ENCODE measurements at regions not wholly inside any gene's neighbourhood (a gene's known extent, or its start where the extent isn't known, plus 50 kb on each side); places are given as distances from the start of the nearest gene placed in this dataset.

- Mint-ChIP-seq H3K27ac (no peak overlapping the region), H3K36me3 (ENCODE audit: insufficient read depth) (no peaks in the 10 kb centered on the region), H3K4me1 (ENCODE audit: low read depth) (no peaks in the 10 kb centered on the region), H3K27me3 (peaks cover 39% of the 10 kb centered on the region), H3K9me3 (ENCODE audit: low read depth) (no peaks in the 10 kb centered on the region), H3K4me3 (ENCODE audit: low read depth) (no peak overlapping the region)
- TF ChIP-seq CTCF (IDR thresholded peaks at IDR 0.05; ENCODE audit: unreplicated experiment), result no peak
- no peak for DNase-seq (ENCODE audit: low spot score, unreplicated experiment)
These were observed 251.0 kb upstream of the IRX1 start for GRCh38 chr5:3344671-3345070.

- H3K36me3 Mint-ChIP-seq (ENCODE audit: insufficient read depth), result no peaks in the 10 kb centered on the region
- no peak for TF ChIP-seq CTCF (IDR thresholded peaks at IDR 0.05; ENCODE audit: unreplicated experiment)
- no peak overlapping the region for H3K27ac Mint-ChIP-seq
- no peak for DNase-seq (ENCODE audit: low spot score, unreplicated experiment)
- H3K4me1 Mint-ChIP-seq (ENCODE audit: low read depth), result no peaks in the 10 kb centered on the region
- H3K9me3 Mint-ChIP-seq (ENCODE audit: low read depth), result no peaks in the 10 kb centered on the region
- H3K4me3 Mint-ChIP-seq (ENCODE audit: low read depth), result no peak overlapping the region
- H3K27me3 Mint-ChIP-seq, result peaks cover 45% of the 10 kb centered on the region
These were observed 251.7 kb upstream of the IRX1 start for GRCh38 chr5:3343911-3344310.

GRCh38 chr5:3343211-3343610, 252.4 kb upstream of the IRX1 start:
- Mint-ChIP-seq H3K4me3 (ENCODE audit: low read depth) (no peak overlapping the region), H3K27ac (no peak overlapping the region), H3K4me1 (ENCODE audit: low read depth) (no peaks in the 10 kb centered on the region), H3K36me3 (ENCODE audit: insufficient read depth) (no peaks in the 10 kb centered on the region), H3K27me3 (peaks cover 49% of the 10 kb centered on the region), H3K9me3 (ENCODE audit: low read depth) (no peaks in the 10 kb centered on the region)
- DNase-seq (ENCODE audit: low spot score, unreplicated experiment), result no peak
- no peak for TF ChIP-seq CTCF (IDR thresholded peaks at IDR 0.05; ENCODE audit: unreplicated experiment)

- no peak for DNase-seq (ENCODE audit: low spot score, unreplicated experiment)
- Mint-ChIP-seq H3K9me3 (ENCODE audit: low read depth) (no peaks in the 10 kb centered on the region), H3K36me3 (ENCODE audit: insufficient read depth) (no peaks in the 10 kb centered on the region), H3K27ac (no peak overlapping the region), H3K4me3 (ENCODE audit: low read depth) (no peak overlapping the region), H3K27me3 (peaks cover 49% of the 10 kb centered on the region), H3K4me1 (ENCODE audit: low read depth) (no peaks in the 10 kb centered on the region)
- TF ChIP-seq CTCF (IDR thresholded peaks at IDR 0.05; ENCODE audit: unreplicated experiment), result no peak
These were observed 253.1 kb upstream of the IRX1 start for GRCh38 chr5:3342271-3343100.

- DNase-seq (ENCODE audit: low spot score, unreplicated experiment), result no peak
- Mint-ChIP-seq H3K4me1 (ENCODE audit: low read depth) (no peaks in the 10 kb centered on the region), H3K9me3 (ENCODE audit: low read depth) (no peaks in the 10 kb centered on the region), H3K36me3 (ENCODE audit: insufficient read depth) (no peaks in the 10 kb centered on the region), H3K4me3 (ENCODE audit: low read depth) (no peak overlapping the region), H3K27me3 (peaks cover 51% of the 10 kb centered on the region), H3K27ac (no peak overlapping the region)
- no peak for TF ChIP-seq CTCF (IDR thresholded peaks at IDR 0.05; ENCODE audit: unreplicated experiment)
These were observed 254.0 kb upstream of the IRX1 start for GRCh38 chr5:3341446-3342240.
